NT2/D1 (cell line): ENCODE measurements at regions not wholly inside any gene's neighbourhood (a gene's known extent, or its start where the extent isn't known, plus 50 kb on each side); places are given as distances from the start of the nearest gene placed in this dataset.
"Not testable (repeated sequence)": the region's sequence is repeated elsewhere in the genome, so short reads cannot be mapped to it uniquely, and the experiment has no call there.

Experiments used
- DNase-seq: peaks from one replicate; pipeline ENCODE4 v3.0.0-alpha.2; 2011; ENCODE audit warnings: low read depth, low spot score
- H3K27me3 ChIP-seq: 2 replicates; pipeline ENCODE4 v1.6.0; 2011; ENCODE audit warnings: mild to moderate bottlenecking; ENCODE audit not compliant: insufficient read length, insufficient read depth
- H3K36me3 ChIP-seq: 2 replicates; pipeline ENCODE4 v1.6.1; 2011; ENCODE audit warnings: mild to moderate bottlenecking, low read length, mixed read lengths; ENCODE audit not compliant: insufficient read depth, insufficient read length
- H3K4me1 ChIP-seq: 2 replicates; pipeline ENCODE4 v1.5.1; 2011; ENCODE audit not compliant: insufficient read depth, insufficient read length
- H3K4me3 ChIP-seq: 2 replicates; pipeline ENCODE4 v1.5.1; 2011; ENCODE audit warnings: low read depth; ENCODE audit not compliant: insufficient read length
- H3K9ac ChIP-seq: 2 replicates; pipeline ENCODE4 v1.6.0; 2011; ENCODE audit warnings: low read depth; ENCODE audit not compliant: insufficient read length
- H3K9me3 ChIP-seq: 2 replicates; pipeline ENCODE4 v1.5.1; 2011; ENCODE audit warnings: mild to moderate bottlenecking, low read length; ENCODE audit not compliant: insufficient read depth
- SUZ12 ChIP-seq: IDR thresholded peaks from 2 replicates; pipeline ENCODE4 v1.6.1; 2011; ENCODE audit not compliant: insufficient read length, insufficient read depth; ENCODE audit errors: extremely low read depth
- YY1 ChIP-seq: IDR thresholded peaks from 2 replicates; pipeline ENCODE4 v1.6.1; 2011; ENCODE audit not compliant: insufficient read length, insufficient read depth
- ZNF274 ChIP-seq: IDR thresholded peaks from 2 replicates; pipeline ENCODE4 v1.6.1; 2011; ENCODE audit warnings: mild to moderate bottlenecking, low read depth, low read length

DNA sequence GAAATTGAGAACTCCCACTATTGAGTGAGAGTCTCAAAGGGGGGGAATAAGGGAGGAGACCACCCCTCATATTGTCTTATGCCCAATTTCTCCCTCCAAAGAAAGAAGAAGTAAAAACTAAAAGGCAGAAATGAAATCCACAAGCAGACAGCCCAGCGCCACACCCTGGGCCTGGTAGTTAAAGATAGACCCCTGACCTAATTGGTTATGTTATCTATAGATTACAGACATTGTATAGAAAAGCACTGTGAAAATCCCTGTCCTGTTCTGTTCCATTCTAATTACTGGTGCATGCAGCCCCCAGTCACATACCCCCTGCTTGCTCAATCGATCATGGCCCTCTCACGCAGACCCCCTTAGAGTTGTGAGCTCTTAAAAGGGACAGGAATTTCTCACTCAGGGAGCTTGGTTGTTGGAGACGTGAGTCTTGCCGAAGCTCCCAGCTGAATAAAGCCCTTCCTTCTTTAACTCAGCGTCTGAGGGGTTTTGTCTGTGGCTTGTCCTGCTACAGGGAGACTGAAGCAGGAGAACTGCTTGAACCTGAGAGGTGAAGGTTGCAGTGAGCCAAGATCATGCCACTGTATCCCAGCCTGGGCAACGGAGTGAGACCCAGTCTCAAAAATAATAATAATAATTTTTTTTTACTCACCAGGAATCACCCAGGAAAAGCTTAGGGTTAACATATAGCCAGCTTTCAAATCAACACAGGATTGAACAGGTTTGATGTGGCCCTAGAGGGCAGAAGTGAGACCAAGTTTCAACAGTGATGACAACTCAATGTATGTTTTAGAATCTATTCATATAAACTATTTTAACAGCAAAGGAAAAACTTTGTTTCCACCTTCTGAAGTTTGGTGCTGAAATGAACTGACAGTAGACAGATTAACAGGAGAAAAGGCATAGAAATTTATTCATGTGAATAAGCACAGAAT is 181.4 kb upstream of the NDUFV2 start:
- H3K36me3 ChIP-seq, H3K9me3 ChIP-seq, H3K4me1 ChIP-seq, H3K9ac ChIP-seq, H3K4me3 ChIP-seq, H3K27me3 ChIP-seq, DNase-seq: not testable (repeated sequence)

GRCh38 chr18:8926464-8926863 is 176.0 kb upstream of the NDUFV2 start:
- no peak for TF ChIP-seq SUZ12
- no peak for TF ChIP-seq ZNF274
- TF ChIP-seq YY1 = no peak
- Histone ChIP-seq H3K36me3 (no peaks in the 10 kb centered on the region), H3K27me3 (no peaks in the 10 kb centered on the region), H3K9ac (no peak overlapping the region), H3K9me3 (peaks cover 28% of the 10 kb centered on the region; the same call in 1 of the 2 replicates), H3K4me1 (no peaks in the 10 kb centered on the region), H3K4me3 (no peak overlapping the region)
- no peak for DNase-seq

GRCh38 chr18:8928044-8928443 is 174.5 kb upstream of the NDUFV2 start:
- Histone ChIP-seq H3K9me3 (peaks cover 35% of the 10 kb centered on the region; the same call in 1 of the 2 replicates), H3K27me3 (no peaks in the 10 kb centered on the region), H3K4me1 (no peaks in the 10 kb centered on the region), H3K4me3 (no peak overlapping the region), H3K9ac (no peak overlapping the region), H3K36me3 (no peaks in the 10 kb centered on the region)
- TF ChIP-seq ZNF274 (no peak), YY1 (no peak), SUZ12 (no peak)
- DNase-seq = no peak

GRCh38 chr18:8928847-8929780 is 173.4 kb upstream of the NDUFV2 start:
- DNase-seq = no peak
- no peak overlapping the region for H3K9ac ChIP-seq
- no peaks in the 10 kb centered on the region for H3K4me1 ChIP-seq
- no peaks in the 10 kb centered on the region for H3K36me3 ChIP-seq
- H3K9me3 ChIP-seq = peaks cover 46% of the 10 kb centered on the region; the same call in 1 of the 2 replicates
- no peak overlapping the region for H3K4me3 ChIP-seq
- H3K27me3 ChIP-seq = no peaks in the 10 kb centered on the region
- TF ChIP-seq ZNF274 = no peak

- H3K9ac ChIP-seq = no peak overlapping the region
- H3K4me1 ChIP-seq = no peaks in the 10 kb centered on the region
- H3K36me3 ChIP-seq = no peaks in the 10 kb centered on the region
- no peak for DNase-seq
- H3K27me3 ChIP-seq = no peaks in the 10 kb centered on the region
- H3K4me3 ChIP-seq = no peak overlapping the region
- peaks cover 46% of the 10 kb centered on the region; the same call in 1 of the 2 replicates for H3K9me3 ChIP-seq
- TF ChIP-seq SUZ12 (no peak), YY1 (no peak), ZNF274 (no peak)
Observed at GRCh38 chr18:8930990-8931616, 171.4 kb upstream of the NDUFV2 start.

- no peak for DNase-seq
- Histone ChIP-seq H3K9ac (no peak overlapping the region), H3K27me3 (no peaks in the 10 kb centered on the region), H3K36me3 (no peaks in the 10 kb centered on the region), H3K4me3 (no peak overlapping the region), H3K9me3 (peaks cover 34% of the 10 kb centered on the region; the same call in 1 of the 2 replicates), H3K4me1 (no peaks in the 10 kb centered on the region)
- no peak for TF ChIP-seq SUZ12
- TF ChIP-seq YY1 = no peak
- no peak for TF ChIP-seq ZNF274
Observed at GRCh38 chr18:8932866-8933265, 169.6 kb upstream of the NDUFV2 start.

DNA sequence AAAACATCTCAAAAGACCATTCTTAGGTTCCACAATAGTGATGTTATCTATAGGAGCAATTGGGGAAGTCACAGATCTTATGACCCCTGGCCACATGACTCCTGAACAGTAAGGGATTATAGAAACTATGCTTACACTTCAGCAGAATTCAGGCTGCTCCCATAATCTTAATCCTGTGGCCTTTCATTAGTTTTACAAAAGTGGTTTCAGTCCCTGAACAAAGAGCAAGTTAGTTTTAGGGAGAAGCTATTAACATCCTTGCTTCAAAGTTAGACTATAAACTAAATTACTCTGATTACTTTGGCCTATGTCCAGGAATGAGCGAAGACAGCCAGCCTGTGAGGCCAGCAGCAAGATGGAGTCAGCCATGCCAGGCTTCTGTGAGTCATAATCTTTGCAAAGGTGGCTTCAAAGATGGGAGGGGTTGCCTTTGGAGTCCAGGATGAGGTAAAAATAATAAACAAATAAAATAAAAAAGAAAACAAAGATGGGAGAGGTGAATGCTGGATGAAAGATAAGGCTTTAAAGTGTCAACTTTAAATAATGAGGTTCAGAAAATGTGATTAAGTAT is 168.7 kb upstream of the NDUFV2 start:
- Histone ChIP-seq H3K9me3 (peaks cover 33% of the 10 kb centered on the region; the same call in 1 of the 2 replicates), H3K36me3 (no peaks in the 10 kb centered on the region), H3K9ac (no peak overlapping the region), H3K27me3 (no peaks in the 10 kb centered on the region), H3K4me1 (no peaks in the 10 kb centered on the region), H3K4me3 (no peak overlapping the region)
- no peak for TF ChIP-seq SUZ12
- no peak for TF ChIP-seq YY1
- TF ChIP-seq ZNF274 = no peak
- no peak for DNase-seq

GRCh38 chr18:8935346-8935745 is 167.2 kb upstream of the NDUFV2 start:
- H3K4me3 ChIP-seq, H3K9ac ChIP-seq, H3K4me1 ChIP-seq, DNase-seq, H3K36me3 ChIP-seq, H3K27me3 ChIP-seq: not testable (repeated sequence)
- peaks cover 21% of the 10 kb centered on the region; the same call in 1 of the 2 replicates for H3K9me3 ChIP-seq
